ACC112 (cell line): ENCODE measurements at regions not wholly inside any gene's neighbourhood (a gene's known extent, or its start where the extent isn't known, plus 50 kb on each side); places are given as distances from the start of the nearest gene placed in this dataset.
"Not testable (repeated sequence)": the region's sequence is repeated elsewhere in the genome, so short reads cannot be mapped to it uniquely, and the experiment has no call there.

Experiments
- H2AFZ ChIP-seq: fragments of 200-600 bp; sonication (generic); one replicate; pipeline ENCODE4 v1.6.0; 2017; ENCODE audit warnings: antibody characterized with exemption, low read length; ENCODE audit not compliant: unreplicated experiment
- H3K27ac ChIP-seq: fragments of 200-600 bp; sonication (generic); 2 replicates; pipeline ENCODE4 v1.5.1; 2014; ENCODE audit warnings: low read depth, mild to moderate bottlenecking, antibody characterized with exemption, low read length, moderate library complexity
- H3K27me3 ChIP-seq: fragments of 200-600 bp; sonication (generic); 2 replicates; pipeline ENCODE4 v1.6.1; 2014; ENCODE audit warnings: mild to moderate bottlenecking, antibody characterized with exemption, low read length, moderate library complexity, mixed read lengths; ENCODE audit not compliant: insufficient read depth
- H3K36me3 ChIP-seq: fragments of 200-600 bp; sonication (generic); 2 replicates; pipeline ENCODE4 v1.6.1; 2016; ENCODE audit warnings: mild to moderate bottlenecking, antibody characterized with exemption, low read length, moderate library complexity, mixed read lengths; ENCODE audit not compliant: insufficient read depth
- H3K4me1 ChIP-seq: fragments of 200-600 bp; sonication (generic); one replicate; pipeline ENCODE4 v1.6.1; 2016; ENCODE audit warnings: low read length, mixed read lengths; ENCODE audit not compliant: insufficient read depth, unreplicated experiment, control insufficient read depth
- H3K4me3 ChIP-seq: fragments of 200-600 bp; sonication (generic); 2 replicates; pipeline ENCODE4 v1.5.1; 2014; ENCODE audit warnings: mild to moderate bottlenecking, low read depth, low read length
- H3K79me2 ChIP-seq: fragments of 200-600 bp; sonication (generic); one replicate; pipeline ENCODE4 v1.6.0; 2016; ENCODE audit warnings: low read length; ENCODE audit not compliant: control insufficient read depth, unreplicated experiment, insufficient read depth

- Histone ChIP-seq H3K27me3 (no peaks in the 10 kb centered on the region), H2AFZ (no peak overlapping the region), H3K4me3 (no peak overlapping the region), H3K36me3 (no peaks in the 10 kb centered on the region), H3K4me1 (no peaks in the 10 kb centered on the region), H3K79me2 (no peaks in the 10 kb centered on the region), H3K27ac (no peak overlapping the region)
Measured at GRCh38 chr10:55837273-55837672, 523.8 kb downstream of the ZWINT start.

GRCh38 chr10:55822096-55822495 lies 539.0 kb downstream of the ZWINT start:
- Histone ChIP-seq H3K27ac (no peak overlapping the region), H3K4me1 (no peaks in the 10 kb centered on the region), H3K36me3 (no peaks in the 10 kb centered on the region), H2AFZ (no peak overlapping the region), H3K4me3 (no peak overlapping the region), H3K79me2 (no peaks in the 10 kb centered on the region), H3K27me3 (no peaks in the 10 kb centered on the region)

- H3K27ac ChIP-seq, result no peak overlapping the region
- H3K4me1 ChIP-seq, result no peaks in the 10 kb centered on the region
- no peaks in the 10 kb centered on the region for H3K27me3 ChIP-seq
- H3K4me3 ChIP-seq, result no peak overlapping the region
- H2AFZ ChIP-seq, result no peak overlapping the region
- H3K36me3 ChIP-seq, result no peaks in the 10 kb centered on the region
- no peaks in the 10 kb centered on the region for H3K79me2 ChIP-seq
Measured at GRCh38 chr10:55820478-55820877, 540.6 kb downstream of the ZWINT start.

GRCh38 chr10:55820071-55820470 lies 541.0 kb downstream of the ZWINT start:
- no peaks in the 10 kb centered on the region for H3K27me3 ChIP-seq
- no peaks in the 10 kb centered on the region for H3K79me2 ChIP-seq
- H3K4me1 ChIP-seq, result no peaks in the 10 kb centered on the region
- no peak overlapping the region for H3K27ac ChIP-seq
- H3K4me3 ChIP-seq, result no peak overlapping the region
- H2AFZ ChIP-seq, result no peak overlapping the region
- H3K36me3 ChIP-seq, result no peaks in the 10 kb centered on the region

- H3K27ac ChIP-seq, result no peak overlapping the region
- no peak overlapping the region for H3K4me3 ChIP-seq
- no peaks in the 10 kb centered on the region for H3K27me3 ChIP-seq
- no peaks in the 10 kb centered on the region for H3K79me2 ChIP-seq
- H3K36me3 ChIP-seq, result no peaks in the 10 kb centered on the region
- H3K4me1 ChIP-seq, result no peaks in the 10 kb centered on the region
- H2AFZ ChIP-seq, result no peak overlapping the region
Measured at GRCh38 chr10:55813451-55814170, 547.4 kb downstream of the ZWINT start.

GRCh38 chr10:55803055-55803454 lies 558.0 kb downstream of the ZWINT start:
- no peaks in the 10 kb centered on the region for H3K36me3 ChIP-seq
- H3K27ac ChIP-seq, result no peak overlapping the region
- H2AFZ ChIP-seq, result no peak overlapping the region
- H3K79me2 ChIP-seq, result no peaks in the 10 kb centered on the region
- no peaks in the 10 kb centered on the region for H3K27me3 ChIP-seq
- H3K4me1 ChIP-seq, result no peaks in the 10 kb centered on the region
- H3K4me3 ChIP-seq, result no peak overlapping the region

- Histone ChIP-seq H3K36me3 (no peaks in the 10 kb centered on the region), H3K4me1 (no peaks in the 10 kb centered on the region), H3K4me3 (no peak overlapping the region), H2AFZ (no peak overlapping the region), H3K27ac (no peak overlapping the region), H3K27me3 (no peaks in the 10 kb centered on the region), H3K79me2 (no peaks in the 10 kb centered on the region)
Measured at GRCh38 chr10:55801353-55801661, 559.8 kb downstream of the ZWINT start.

GRCh38 chr10:55800602-55801352 lies 560.3 kb downstream of the ZWINT start:
- H3K79me2 ChIP-seq, result no peaks in the 10 kb centered on the region
- H3K36me3 ChIP-seq, result no peaks in the 10 kb centered on the region
- H3K4me3 ChIP-seq, result no peak overlapping the region
- no peaks in the 10 kb centered on the region for H3K4me1 ChIP-seq
- H3K27ac ChIP-seq, result no peak overlapping the region
- H3K27me3 ChIP-seq, result no peaks in the 10 kb centered on the region
- no peak overlapping the region for H2AFZ ChIP-seq

GRCh38 chr10:55793024-55793423 lies 568.0 kb downstream of the ZWINT start:
- Histone ChIP-seq H3K27me3 (no peaks in the 10 kb centered on the region), H3K4me3 (no peak overlapping the region), H2AFZ (no peak overlapping the region), H3K36me3 (no peaks in the 10 kb centered on the region), H3K4me1 (no peaks in the 10 kb centered on the region), H3K27ac (no peak overlapping the region), H3K79me2 (no peaks in the 10 kb centered on the region)

- H3K27ac ChIP-seq, H3K4me3 ChIP-seq: not testable (repeated sequence)
Measured at GRCh38 chr10:55790276-55790675, 570.8 kb downstream of the ZWINT start.

GRCh38 chr10:55786461-55787050 lies 574.5 kb downstream of the ZWINT start:
- no peak overlapping the region for H3K4me3 ChIP-seq
- no peaks in the 10 kb centered on the region for H3K36me3 ChIP-seq
- H3K27me3 ChIP-seq, result no peaks in the 10 kb centered on the region
- no peak overlapping the region for H3K27ac ChIP-seq
- H3K4me1 ChIP-seq, result no peaks in the 10 kb centered on the region
- H2AFZ ChIP-seq, result no peak overlapping the region
- H3K79me2 ChIP-seq, result no peaks in the 10 kb centered on the region

More at GRCh38 chr10:55790276-55790675, 570.8 kb downstream of the ZWINT start:
- H3K36me3 ChIP-seq, H3K27me3 ChIP-seq, H3K4me1 ChIP-seq, H2AFZ ChIP-seq, H3K79me2 ChIP-seq: not testable (repeated sequence)
